GM23248 (cell line): ENCODE measurements at regions not wholly inside any gene's neighbourhood (a gene's known extent, or its start where the extent isn't known, plus 50 kb on each side); places are given as distances from the start of the nearest gene placed in this dataset.

ENCODE experiments used
- DNase-seq: peaks from one replicate; pipeline ENCODE4 v3.0.0-alpha.2; 2015
- H2AFZ ChIP-seq: fragments of 200-600 bp; sonication (generic); 2 replicates; pipeline ENCODE4 v1.6.1; 2016; ENCODE audit warnings: antibody characterized with exemption
- H3F3A ChIP-seq: fragments of 200-600 bp; sonication (generic); 2 replicates; pipeline ENCODE4 v1.6.1; 2016; ENCODE audit warnings: mild to moderate bottlenecking, antibody characterized with exemption, mixed run types; ENCODE audit not compliant: insufficient read depth
- H3K27ac ChIP-seq: fragments of 200-600 bp; sonication (generic); 2 replicates; pipeline ENCODE4 v1.5.1; 2016; ENCODE audit warnings: mild to moderate bottlenecking
- H3K27me3 ChIP-seq: fragments of 200-600 bp; sonication (generic); replicated peaks from 2 replicates; pipeline ENCODE4 v1.6.1; 2016; ENCODE audit warnings: mild to moderate bottlenecking; ENCODE audit not compliant: insufficient read depth
- H3K36me3 ChIP-seq: fragments of 200-600 bp; sonication (generic); 2 replicates; pipeline ENCODE4 v1.6.1; 2016; ENCODE audit warnings: low read depth, mild to moderate bottlenecking
- H3K4me1 ChIP-seq: fragments of 200-600 bp; sonication (generic); 2 replicates; pipeline ENCODE4 v1.6.1; 2016; ENCODE audit warnings: mild to moderate bottlenecking; ENCODE audit not compliant: insufficient read depth
- H3K4me2 ChIP-seq: fragments of 200-600 bp; sonication (generic); one replicate; pipeline ENCODE4 v1.6.1; 2016; ENCODE audit warnings: mild to moderate bottlenecking; ENCODE audit not compliant: unreplicated experiment
- H3K4me3 ChIP-seq: fragments of 200-600 bp; sonication (generic); 2 replicates; pipeline ENCODE4 v1.5.1; 2016; ENCODE audit warnings: mild to moderate bottlenecking
- H3K79me2 ChIP-seq: fragments of 200-600 bp; sonication (generic); 2 replicates; pipeline ENCODE4 v1.6.1; 2016; ENCODE audit warnings: mild to moderate bottlenecking; ENCODE audit not compliant: insufficient read depth
- H3K9ac ChIP-seq: fragments of 200-600 bp; sonication (generic); 2 replicates; pipeline ENCODE4 v1.6.1; 2016; ENCODE audit warnings: mild to moderate bottlenecking
- H3K9me2 ChIP-seq: fragments of 200-600 bp; sonication (generic); 2 replicates; pipeline ENCODE4 v1.6.1; 2016; ENCODE audit warnings: mixed run types, mild to moderate bottlenecking, moderate library complexity; ENCODE audit not compliant: insufficient read depth
- H3K9me3 ChIP-seq: fragments of 200-600 bp; sonication (generic); one replicate; pipeline ENCODE4 v1.6.1; 2017; ENCODE audit warnings: low read depth
- H4K20me1 ChIP-seq: fragments of 200-600 bp; sonication (generic); 2 replicates; pipeline ENCODE4 v1.6.0; 2016; ENCODE audit not compliant: insufficient read depth
- EZH2 ChIP-seq: fragments of 200-600 bp; sonication (generic); IDR thresholded peaks from 2 replicates; pipeline ENCODE4 v1.6.1; 2018; ENCODE audit warnings: antibody characterized with exemption, mild to moderate bottlenecking; ENCODE audit not compliant: insufficient read depth, poor library complexity, severe bottlenecking
- EZH2phosphoT487 ChIP-seq: fragments of 200-600 bp; sonication (generic); IDR thresholded peaks from 2 replicates; pipeline ENCODE4 v1.6.1; 2018; ENCODE audit warnings: antibody characterized with exemption, moderate library complexity, mild to moderate bottlenecking, low read depth; ENCODE audit not compliant: insufficient read depth
- WGBS, 2 experiments: methylation state at CpG; one replicate each; pipeline ENCODE4 v1.1.6; 2015 to 2017; ENCODE audit warnings: low lambda C conversion rate in 2 of 2, low coverage in 1 of 2; ENCODE audit errors: missing lambda C conversion rate in 2 of 2; 5-methylcytosine and 5-hydroxymethylcytosine counted together
- in situ Hi-C: fragments of 300-500 bp; cut with MboI; formaldehyde crosslinking; loops from 2 replicates; pipeline ENCODE4 v1.15.0; 2020

- H3K9me2 ChIP-seq: no peaks in the 10 kb centered on the region
- no peak overlapping the region for H2AFZ ChIP-seq
- H3F3A ChIP-seq: no peaks in the 10 kb centered on the region
- peak; percentile 13 for DNase-seq
- WGBS, 2 experiments: 5 to 10% methylated on average over 4 of the region's 4 CpGs
- no peaks in the 10 kb centered on the region for H3K9me3 ChIP-seq
- no peaks in the 10 kb centered on the region for H3K79me2 ChIP-seq
- no peak overlapping the region for H3K27ac ChIP-seq
- H3K4me1 ChIP-seq: no peaks in the 10 kb centered on the region
- no peak overlapping the region for H3K4me3 ChIP-seq
- TF ChIP-seq EZH2: no peak
- TF ChIP-seq EZH2phosphoT487: no peak
- no peaks in the 10 kb centered on the region for H3K36me3 ChIP-seq
- in situ Hi-C loops: no loop called here
- H4K20me1 ChIP-seq: no peaks in the 10 kb centered on the region
- no peaks in the 10 kb centered on the region for H3K27me3 ChIP-seq
- no peak overlapping the region for H3K4me2 ChIP-seq
- no peak overlapping the region for H3K9ac ChIP-seq
Observed at GRCh38 chr9:89839449-89839848, 234.6 kb downstream of the GADD45G start.

GRCh38 chr9:89839952-89840351, 235.1 kb downstream of the GADD45G start:
- H3K36me3 ChIP-seq: no peaks in the 10 kb centered on the region
- no peak for DNase-seq
- no peak for TF ChIP-seq EZH2
- no peak for TF ChIP-seq EZH2phosphoT487
- H3F3A ChIP-seq: no peaks in the 10 kb centered on the region
- H2AFZ ChIP-seq: no peak overlapping the region
- no peaks in the 10 kb centered on the region for H3K9me2 ChIP-seq
- no peak overlapping the region for H3K9ac ChIP-seq
- in situ Hi-C loops: no loop called here
- no peak overlapping the region for H3K4me2 ChIP-seq
- no peaks in the 10 kb centered on the region for H3K9me3 ChIP-seq
- no peaks in the 10 kb centered on the region for H3K27me3 ChIP-seq
- H3K79me2 ChIP-seq: no peaks in the 10 kb centered on the region
- H3K4me3 ChIP-seq: no peak overlapping the region
- H4K20me1 ChIP-seq: no peaks in the 10 kb centered on the region
- WGBS, 2 experiments: 54 to 55% methylated on average over 7 of the region's 7 CpGs
- no peaks in the 10 kb centered on the region for H3K4me1 ChIP-seq
- H3K27ac ChIP-seq: no peak overlapping the region

- no peaks in the 10 kb centered on the region for H3K36me3 ChIP-seq
- WGBS, 2 experiments: 70 to 71% methylated on average over 5 of the region's 5 CpGs
- H3K4me1 ChIP-seq: no peaks in the 10 kb centered on the region
Observed at GRCh38 chr9:89841456-89841855, 236.6 kb downstream of the GADD45G start.

GRCh38 chr9:89842267-89842768, 237.5 kb downstream of the GADD45G start:
- Histone ChIP-seq H3K27ac (no peak overlapping the region), H2AFZ (no peak overlapping the region), H3K9me2 (no peaks in the 10 kb centered on the region), H3K4me1 (no peaks in the 10 kb centered on the region), H3K4me2 (no peak overlapping the region), H3K79me2 (no peaks in the 10 kb centered on the region), H3K36me3 (no peaks in the 10 kb centered on the region), H4K20me1 (no peaks in the 10 kb centered on the region), H3K9ac (no peak overlapping the region), H3K9me3 (no peaks in the 10 kb centered on the region), H3F3A (no peaks in the 10 kb centered on the region), H3K27me3 (no peaks in the 10 kb centered on the region), H3K4me3 (no peak overlapping the region)
- in situ Hi-C loops: no loop called here
- WGBS, 2 experiments: 72 to 78% methylated on average over 8 of the region's 8 CpGs
- TF ChIP-seq EZH2phosphoT487 (no peak), EZH2 (no peak)
- no peak for DNase-seq

More at GRCh38 chr9:89841456-89841855, 236.6 kb downstream of the GADD45G start:
- Histone ChIP-seq H3K9ac (no peak overlapping the region), H3K27ac (no peak overlapping the region), H2AFZ (no peak overlapping the region), H3K4me2 (no peak overlapping the region), H4K20me1 (no peaks in the 10 kb centered on the region), H3K27me3 (no peaks in the 10 kb centered on the region), H3K9me2 (no peaks in the 10 kb centered on the region), H3K4me3 (no peak overlapping the region), H3F3A (no peaks in the 10 kb centered on the region), H3K9me3 (no peaks in the 10 kb centered on the region), H3K79me2 (no peaks in the 10 kb centered on the region)
- in situ Hi-C loops: no loop called here
- TF ChIP-seq EZH2phosphoT487: no peak
- no peak for TF ChIP-seq EZH2
- DNase-seq: no peak

GRCh38 chr9:89843074-89843473, 238.3 kb downstream of the GADD45G start:
- Histone ChIP-seq H3K9me3 (no peaks in the 10 kb centered on the region), H3K4me3 (no peak overlapping the region), H3K27ac (no peak overlapping the region), H3K9me2 (no peaks in the 10 kb centered on the region), H3F3A (no peaks in the 10 kb centered on the region), H3K36me3 (no peaks in the 10 kb centered on the region), H3K27me3 (no peaks in the 10 kb centered on the region), H3K4me1 (no peaks in the 10 kb centered on the region), H4K20me1 (no peaks in the 10 kb centered on the region), H3K79me2 (no peaks in the 10 kb centered on the region), H3K9ac (no peak overlapping the region), H3K4me2 (no peak overlapping the region), H2AFZ (no peak overlapping the region)
- in situ Hi-C loops: no loop called here
- WGBS, 2 experiments: 81 to 86% methylated on average over 5 of the region's 5 CpGs
- DNase-seq: no peak
- TF ChIP-seq EZH2phosphoT487: no peak
- TF ChIP-seq EZH2: no peak
